GM12874 (cell line): ENCODE measurements at regions not wholly inside any gene's neighbourhood (a gene's known extent, or its start where the extent isn't known, plus 50 kb on each side); places are given as distances from the start of the nearest gene placed in this dataset.

Experiments used
- CTCF ChIP-seq: IDR thresholded peaks from 2 replicates; pipeline ENCODE4 v1.5.1; 2011; ENCODE audit warnings: low read depth, mild to moderate bottlenecking, control low read depth, low read length, moderate library complexity; ENCODE audit not compliant: insufficient read depth

GRCh38 chr2:64837925-64838641 is 151.1 kb upstream of the SLC1A4 start:
- TF ChIP-seq CTCF: no peak

GRCh38 chr2:64838817-64839216 is 150.4 kb upstream of the SLC1A4 start:
- TF ChIP-seq CTCF: no peak

- no peak for TF ChIP-seq CTCF
Measured at GRCh38 chr2:64839844-64840243, 149.4 kb upstream of the SLC1A4 start.

- TF ChIP-seq CTCF: no peak
Measured at GRCh38 chr2:64840426-64840881, 148.7 kb upstream of the SLC1A4 start.

- TF ChIP-seq CTCF: no peak
Measured at GRCh38 chr2:64841461-64841860, 147.7 kb upstream of the SLC1A4 start.

- no peak for TF ChIP-seq CTCF
Measured at GRCh38 chr2:64842030-64842429, 147.2 kb upstream of the SLC1A4 start.

- TF ChIP-seq CTCF: no peak
Measured at GRCh38 chr2:64844087-64844486, 145.1 kb upstream of the SLC1A4 start.
